Tibial artery (tissue), 4 donors: ENCODE measurements at regions not wholly inside any gene's neighbourhood (a gene's known extent, or its start where the extent isn't known, plus 50 kb on each side); places are given as distances from the start of the nearest gene placed in this dataset.

ENCODE experiments used
- DNase-seq, 2 donors: peaks; one replicate each; pipeline ENCODE4 v3.0.0-alpha.2; 2019
- H3K27ac ChIP-seq, 2 donors: fragments of 200-600 bp; sonication (generic) in 1 of 2; 1 replicate in 1 of 2; 2 replicates in 1 of 2; pipeline ENCODE4 v1.5.1; 2018 to 2019; ENCODE audit warnings: mild to moderate bottlenecking in 1 of 2
- H3K27me3 ChIP-seq, 2 donors: fragments of 200-600 bp; sonication (generic) in 1 of 2; one replicate each; pipeline versions ENCODE4 v1.5.1 to v1.6.0; 2016 to 2019
- H3K36me3 ChIP-seq, 3 donors: fragments of 200-600 bp; sonication (generic) in 2 of 3; one replicate each; pipeline ENCODE4 v1.5.1; 2016 to 2019; ENCODE audit warnings: mild to moderate bottlenecking in 2 of 3
- H3K4me1 ChIP-seq, 4 donors: fragments of 200-600 bp; sonication (generic) in 2 of 4; 1 replicate in 3 of 4; 2 replicates in 1 of 4; pipeline ENCODE4 v1.5.1; 2016 to 2019
- H3K4me3 ChIP-seq, 2 donors: fragments of 200-600 bp; sonication (generic) in 1 of 2; 1 replicate in 1 of 2; 2 replicates in 1 of 2; pipeline ENCODE4 v1.5.1; 2018 to 2019; ENCODE audit warnings: mild to moderate bottlenecking in 2 of 2
- H3K9me3 ChIP-seq, 3 donors: fragments of 200-600 bp; sonication (generic) in 1 of 3; one replicate each; pipeline ENCODE4 v1.5.1; 2016 to 2019
- intact Hi-C: fragments of 100-400 bp; cut with DNase I; formaldehyde crosslinking; loops from one replicate; pipeline ENCODE4 v1.15.0; 2023; ENCODE audit warnings: low total_unique reads
- TF ChIP-seq, protein P1 (sequence below), 2 experiments: fragments of 200-600 bp in 1 of 2; fragments of 450-650 bp in 1 of 2; IDR thresholded peaks; one replicate each; pipeline ENCODE4 v1.5.1; 2017 to 2019; ENCODE audit warnings: antibody characterized with exemption in 2 of 2, mild to moderate bottlenecking in 1 of 2, moderate library complexity in 1 of 2

GRCh38 chr2:133952896-133953295 lies 301.0 kb upstream of the MGAT5 start:
- Histone ChIP-seq H3K36me3 (no peaks in the 10 kb centered on the region), H3K4me3 (no peak overlapping the region), H3K27me3 (peaks cover 0 to 4% of the 10 kb centered on the region in 2 donors), H3K9me3 (no peaks in the 10 kb centered on the region), H3K4me1 (no peaks in the 10 kb centered on the region), H3K27ac (no peak overlapping the region)
- no peak for DNase-seq
- TF ChIP-seq, protein P1, sequence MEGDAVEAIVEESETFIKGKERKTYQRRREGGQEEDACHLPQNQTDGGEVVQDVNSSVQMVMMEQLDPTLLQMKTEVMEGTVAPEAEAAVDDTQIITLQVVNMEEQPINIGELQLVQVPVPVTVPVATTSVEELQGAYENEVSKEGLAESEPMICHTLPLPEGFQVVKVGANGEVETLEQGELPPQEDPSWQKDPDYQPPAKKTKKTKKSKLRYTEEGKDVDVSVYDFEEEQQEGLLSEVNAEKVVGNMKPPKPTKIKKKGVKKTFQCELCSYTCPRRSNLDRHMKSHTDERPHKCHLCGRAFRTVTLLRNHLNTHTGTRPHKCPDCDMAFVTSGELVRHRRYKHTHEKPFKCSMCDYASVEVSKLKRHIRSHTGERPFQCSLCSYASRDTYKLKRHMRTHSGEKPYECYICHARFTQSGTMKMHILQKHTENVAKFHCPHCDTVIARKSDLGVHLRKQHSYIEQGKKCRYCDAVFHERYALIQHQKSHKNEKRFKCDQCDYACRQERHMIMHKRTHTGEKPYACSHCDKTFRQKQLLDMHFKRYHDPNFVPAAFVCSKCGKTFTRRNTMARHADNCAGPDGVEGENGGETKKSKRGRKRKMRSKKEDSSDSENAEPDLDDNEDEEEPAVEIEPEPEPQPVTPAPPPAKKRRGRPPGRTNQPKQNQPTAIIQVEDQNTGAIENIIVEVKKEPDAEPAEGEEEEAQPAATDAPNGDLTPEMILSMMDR (IDR thresholded peaks at IDR 0.05) = no peak
- intact Hi-C loops = no loop called here

DNA sequence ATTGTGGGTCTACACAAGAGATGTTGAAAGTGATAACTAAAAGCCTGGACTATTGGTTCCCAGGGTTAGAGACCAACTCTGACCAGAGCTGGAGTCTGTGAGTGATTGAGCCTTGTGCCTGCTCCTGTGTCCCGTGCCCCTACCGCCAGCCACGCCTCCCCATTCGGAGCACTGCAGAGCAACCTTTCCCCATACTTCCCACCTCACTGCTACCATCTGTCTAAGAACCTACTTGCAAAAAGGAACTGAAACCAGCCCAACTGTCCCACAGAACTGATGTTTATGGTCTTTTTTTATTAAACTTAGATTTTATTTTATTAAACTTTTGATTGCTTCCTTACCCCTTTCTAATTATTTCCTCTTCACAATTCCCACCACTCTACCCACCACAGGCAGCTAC lies 300.3 kb upstream of the MGAT5 start:
- intact Hi-C loops = no loop called here
- H3K9me3 ChIP-seq = no peaks in the 10 kb centered on the region
- peaks cover 0 to 4% of the 10 kb centered on the region in 2 donors for H3K27me3 ChIP-seq
- DNase-seq = no peak
- TF ChIP-seq, protein P1 (IDR thresholded peaks at IDR 0.05) = no peak
- no peak overlapping the region for H3K27ac ChIP-seq
- H3K4me1 ChIP-seq = no peaks in the 10 kb centered on the region
- no peaks in the 10 kb centered on the region for H3K36me3 ChIP-seq
- no peak overlapping the region for H3K4me3 ChIP-seq

GRCh38 chr2:133954636-133955035 lies 299.2 kb upstream of the MGAT5 start:
- Histone ChIP-seq H3K36me3 (no peaks in the 10 kb centered on the region), H3K4me1 (no peaks in the 10 kb centered on the region), H3K27me3 (peaks cover 0 to 4% of the 10 kb centered on the region in 2 donors), H3K9me3 (no peaks in the 10 kb centered on the region), H3K4me3 (no peak overlapping the region), H3K27ac (no peak overlapping the region)
- intact Hi-C loops = no loop called here
- DNase-seq = no peak
- TF ChIP-seq, protein P1 (IDR thresholded peaks at IDR 0.05) = no peak

DNA sequence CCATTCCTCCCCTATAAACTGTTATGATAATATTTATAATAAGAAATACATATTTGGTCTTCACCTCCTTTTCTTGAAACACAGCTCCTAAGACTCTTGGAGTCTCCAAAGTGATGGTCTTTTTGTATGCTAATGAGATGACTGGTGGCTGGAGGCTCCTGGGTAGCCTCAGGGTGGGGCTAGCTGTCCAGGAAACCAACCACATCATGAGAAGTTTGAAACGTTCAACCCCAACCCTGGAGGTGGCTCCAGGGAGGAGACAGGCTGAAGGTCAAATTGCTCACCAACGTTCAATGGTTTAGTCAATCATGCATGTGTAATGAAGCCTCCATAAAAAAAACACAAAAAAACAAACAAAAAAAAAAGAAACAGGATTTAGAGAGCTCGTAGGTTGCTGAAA lies 298.7 kb upstream of the MGAT5 start:
- Histone ChIP-seq H3K27me3 (peaks cover 0 to 4% of the 10 kb centered on the region in 2 donors), H3K27ac (no peak overlapping the region), H3K4me1 (no peaks in the 10 kb centered on the region), H3K36me3 (no peaks in the 10 kb centered on the region), H3K4me3 (no peak overlapping the region), H3K9me3 (no peaks in the 10 kb centered on the region)
- intact Hi-C loops = no loop called here
- TF ChIP-seq, protein P1 (IDR thresholded peaks at IDR 0.05) = no peak
- DNase-seq = no peak

DNA sequence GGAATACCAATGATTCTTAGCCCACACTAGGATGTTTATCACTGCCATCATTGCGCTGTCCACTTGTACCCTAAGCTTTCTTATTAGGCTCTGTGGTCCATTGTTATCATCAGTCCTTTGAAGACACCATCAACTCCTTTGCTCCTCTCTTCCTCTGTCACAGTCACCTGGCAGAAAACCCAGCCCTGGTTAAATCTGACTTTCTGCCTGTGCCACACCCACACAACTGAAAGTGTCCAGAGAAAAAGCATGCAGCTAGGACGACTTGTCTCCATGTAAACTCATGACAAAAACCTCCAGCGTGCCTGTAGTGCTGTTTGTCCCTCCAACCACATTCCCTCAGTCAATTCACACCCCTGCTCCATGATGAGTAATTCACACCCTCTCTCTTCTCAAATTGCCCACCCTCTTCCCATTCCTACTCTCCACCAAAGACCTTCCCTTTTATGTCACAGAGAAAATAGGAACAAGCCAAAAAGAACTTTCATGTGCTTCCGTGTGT lies 297.4 kb upstream of the MGAT5 start:
- Histone ChIP-seq H3K27me3 (peaks cover 0 to 4% of the 10 kb centered on the region in 2 donors), H3K27ac (no peak overlapping the region), H3K4me1 (no peaks in the 10 kb centered on the region), H3K36me3 (no peaks in the 10 kb centered on the region), H3K9me3 (no peaks in the 10 kb centered on the region), H3K4me3 (no peak overlapping the region)
- intact Hi-C loops = no loop called here
- no peak for DNase-seq
- TF ChIP-seq, protein P1 (IDR thresholded peaks at IDR 0.05) = no peak
